IMR-90 (cell line): ENCODE measurements at regions not wholly inside any gene's neighbourhood (a gene's known extent, or its start where the extent isn't known, plus 50 kb on each side); places are given as distances from the start of the nearest gene placed in this dataset.

Experiments used
- BHLHE40 ChIP-seq: fragments of 150-350 bp; IDR thresholded peaks from 2 replicates; pipeline ENCODE4 v1.6.1; 2016; ENCODE audit warnings: mild to moderate bottlenecking, low read depth, low read length
- CEBPB ChIP-seq: IDR thresholded peaks from 2 replicates; pipeline ENCODE4 v1.6.1; 2012; ENCODE audit warnings: low read depth, low read length, improper control_type of control experiment
- FOS ChIP-seq: fragments of 150-350 bp; IDR thresholded peaks from 2 replicates; pipeline ENCODE4 v1.6.1; 2016; ENCODE audit warnings: low read depth, low read length
- MAFK ChIP-seq: IDR thresholded peaks from 2 replicates; pipeline ENCODE4 v1.6.1; 2012; ENCODE audit warnings: low read depth, low read length, improper control_type of control experiment
- MXI1 ChIP-seq: IDR thresholded peaks from 2 replicates; pipeline ENCODE4 v1.6.1; 2012; ENCODE audit warnings: low read depth, mild to moderate bottlenecking, low read length, moderate library complexity, borderline replicate concordance
- NFE2L2 ChIP-seq: fragments of 150-350 bp; IDR thresholded peaks from 2 replicates; pipeline ENCODE4 v1.6.1; 2016; ENCODE audit warnings: low read depth, mild to moderate bottlenecking, low read length
- POLR2A ChIP-seq: IDR thresholded peaks from 2 replicates; pipeline ENCODE4 v1.6.1; 2012; ENCODE audit warnings: mild to moderate bottlenecking, low read depth, low read length
- RAD21 ChIP-seq: IDR thresholded peaks from 2 replicates; pipeline ENCODE4 v1.6.1; 2012; ENCODE audit warnings: low read length, improper control_type of control experiment
- RCOR1 ChIP-seq: IDR thresholded peaks from 2 replicates; pipeline ENCODE4 v1.6.1; 2012; ENCODE audit warnings: mild to moderate bottlenecking, low read length, improper control_type of control experiment; ENCODE audit not compliant: insufficient replicate concordance
- RFX5 ChIP-seq: IDR thresholded peaks from 2 replicates; pipeline ENCODE4 v1.8.0; 2012; ENCODE audit warnings: low read depth, mild to moderate bottlenecking, low read length, moderate library complexity
- SMC3 ChIP-seq: fragments of 150-350 bp; IDR thresholded peaks from 2 replicates; pipeline ENCODE4 v1.6.1; 2016; ENCODE audit warnings: low read depth, mild to moderate bottlenecking, antibody characterized with exemption, low read length, moderate library complexity
- TF ChIP-seq, protein P1 (sequence below): conservative IDR thresholded peaks from 2 replicates; pipeline ENCODE4 v1.5.1; 2012; ENCODE audit warnings: mild to moderate bottlenecking, low read depth, low read length, improper control_type of control experiment
- TF ChIP-seq, protein P2 (sequence below): fragments of 150-350 bp; IDR thresholded peaks from 2 replicates; pipeline ENCODE4 v1.6.1; 2017; ENCODE audit warnings: mild to moderate bottlenecking, antibody characterized with exemption, low read length, low read depth

DNA sequence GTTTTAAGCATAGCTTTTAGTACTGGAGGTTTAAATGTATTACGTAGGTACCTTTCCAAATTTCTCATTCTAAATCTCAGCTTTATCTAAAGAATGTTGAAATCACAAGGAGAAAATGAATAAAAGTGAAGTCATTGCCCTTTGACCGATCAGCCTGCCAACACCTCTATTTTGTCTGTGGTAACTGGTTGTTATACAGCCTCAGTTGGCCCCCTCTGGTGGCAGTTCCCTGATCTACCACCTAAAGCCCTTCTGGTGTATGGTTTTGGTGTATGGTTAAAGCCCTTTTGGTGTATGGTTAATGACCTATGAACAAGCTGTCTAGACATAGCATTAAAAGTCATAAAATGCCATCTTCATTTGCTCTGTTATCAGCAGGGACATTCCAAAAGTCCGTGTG, 378.2 kb upstream of the AZI2 start:
- TF ChIP-seq, protein P1, sequence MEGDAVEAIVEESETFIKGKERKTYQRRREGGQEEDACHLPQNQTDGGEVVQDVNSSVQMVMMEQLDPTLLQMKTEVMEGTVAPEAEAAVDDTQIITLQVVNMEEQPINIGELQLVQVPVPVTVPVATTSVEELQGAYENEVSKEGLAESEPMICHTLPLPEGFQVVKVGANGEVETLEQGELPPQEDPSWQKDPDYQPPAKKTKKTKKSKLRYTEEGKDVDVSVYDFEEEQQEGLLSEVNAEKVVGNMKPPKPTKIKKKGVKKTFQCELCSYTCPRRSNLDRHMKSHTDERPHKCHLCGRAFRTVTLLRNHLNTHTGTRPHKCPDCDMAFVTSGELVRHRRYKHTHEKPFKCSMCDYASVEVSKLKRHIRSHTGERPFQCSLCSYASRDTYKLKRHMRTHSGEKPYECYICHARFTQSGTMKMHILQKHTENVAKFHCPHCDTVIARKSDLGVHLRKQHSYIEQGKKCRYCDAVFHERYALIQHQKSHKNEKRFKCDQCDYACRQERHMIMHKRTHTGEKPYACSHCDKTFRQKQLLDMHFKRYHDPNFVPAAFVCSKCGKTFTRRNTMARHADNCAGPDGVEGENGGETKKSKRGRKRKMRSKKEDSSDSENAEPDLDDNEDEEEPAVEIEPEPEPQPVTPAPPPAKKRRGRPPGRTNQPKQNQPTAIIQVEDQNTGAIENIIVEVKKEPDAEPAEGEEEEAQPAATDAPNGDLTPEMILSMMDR, result peak; percentile 27; the same call in 1 of the 2 replicates
- no peak for TF ChIP-seq POLR2A
- no peak for TF ChIP-seq RFX5
- no peak for TF ChIP-seq NFE2L2
- TF ChIP-seq MAFK, result no peak
- no peak for TF ChIP-seq RAD21
- TF ChIP-seq, protein P2, sequence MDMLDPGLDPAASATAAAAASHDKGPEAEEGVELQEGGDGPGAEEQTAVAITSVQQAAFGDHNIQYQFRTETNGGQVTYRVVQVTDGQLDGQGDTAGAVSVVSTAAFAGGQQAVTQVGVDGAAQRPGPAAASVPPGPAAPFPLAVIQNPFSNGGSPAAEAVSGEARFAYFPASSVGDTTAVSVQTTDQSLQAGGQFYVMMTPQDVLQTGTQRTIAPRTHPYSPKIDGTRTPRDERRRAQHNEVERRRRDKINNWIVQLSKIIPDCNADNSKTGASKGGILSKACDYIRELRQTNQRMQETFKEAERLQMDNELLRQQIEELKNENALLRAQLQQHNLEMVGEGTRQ, result no peak
- no peak for TF ChIP-seq MXI1
- TF ChIP-seq RCOR1, result no peak
- no peak for TF ChIP-seq BHLHE40
- no peak for TF ChIP-seq SMC3
- TF ChIP-seq FOS, result no peak
- TF ChIP-seq CEBPB, result no peak
